ENCODE measurements at regions not wholly inside any gene's neighbourhood (a gene's known extent, or its start where the extent isn't known, plus 50 kb on each side); places are given as distances from the start of the nearest gene placed in this dataset.
"Not testable (repeated sequence)": the region's sequence is repeated elsewhere in the genome, so short reads cannot be mapped to it uniquely, and the experiment has no call there.

- Mint-ChIP-seq H3K9me3 (no peaks in the 10 kb centered on the region), H3K4me1 (no peaks in the 10 kb centered on the region), H3K36me3 (no peaks in the 10 kb centered on the region), H3K27ac (no peak overlapping the region), H3K4me3 (no peak overlapping the region), H3K27me3 (ENCODE audit: low read depth) (no peaks in the 10 kb centered on the region)
- no peak for DNase-seq (ENCODE audit: low spot score)
- TF ChIP-seq ZNF423 (CRISPR knock-in tag; IDR thresholded peaks at IDR 0.05) = no peak
- no peak for TF ChIP-seq TEAD4 (CRISPR knock-in tag; IDR thresholded peaks at IDR 0.05)
- no peak for TF ChIP-seq FOXK1 (CRISPR knock-in tag; IDR thresholded peaks at IDR 0.05)
- TF ChIP-seq MYBL2 (CRISPR knock-in tag; IDR thresholded peaks at IDR 0.05) = no peak
- no peak for TF ChIP-seq RORB (CRISPR knock-in tag; IDR thresholded peaks at IDR 0.05)
- no peak for TF ChIP-seq IRF1 (CRISPR knock-in tag; IDR thresholded peaks at IDR 0.05)
- TF ChIP-seq CREB1 (CRISPR knock-in tag; IDR thresholded peaks at IDR 0.05) = no peak
- TF ChIP-seq FOXP4 (CRISPR knock-in tag; IDR thresholded peaks at IDR 0.05) = no peak
- POLR2A ChIA-PET = no interaction called here
- CTCF ChIA-PET = no interaction called here
- no peak for ATAC-seq
These were observed 322.1 kb downstream of the CBLL2 start for GRCh38 chrX:22594766-22595165.

DNA sequence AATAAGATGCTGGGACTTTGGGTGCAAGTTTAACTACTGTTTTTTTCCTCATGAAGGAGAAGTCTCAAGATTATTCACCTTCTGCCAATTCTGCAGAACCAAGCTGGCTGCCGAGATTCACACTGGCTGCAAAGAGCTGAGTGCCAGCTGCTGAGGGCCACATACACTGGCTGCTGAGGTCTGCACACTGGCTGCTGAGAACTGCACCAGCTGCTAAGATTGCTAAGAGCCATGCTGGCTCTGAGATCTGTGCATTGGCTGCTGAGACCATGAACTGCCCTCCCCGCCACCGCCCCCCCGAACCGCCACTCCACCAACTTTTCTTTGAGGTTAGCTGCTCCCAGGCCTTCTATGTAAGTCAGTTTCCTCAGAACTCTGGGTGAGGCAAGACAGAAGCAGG, 330.3 kb downstream of the CBLL2 start:
- ChIA-PET CTCF (no interaction called here), POLR2A (no interaction called here)
- H3K27me3 Mint-ChIP-seq (ENCODE audit: low read depth) = no peaks in the 10 kb centered on the region
- peaks cover 14% of the 10 kb centered on the region for H3K9me3 Mint-ChIP-seq
- H3K36me3 Mint-ChIP-seq = peaks cover 13% of the 10 kb centered on the region
- no peak overlapping the region for H3K4me3 Mint-ChIP-seq
- no peak overlapping the region for H3K27ac Mint-ChIP-seq
- H3K4me1 Mint-ChIP-seq = no peaks in the 10 kb centered on the region
- ATAC-seq (no peak), DNase-seq (ENCODE audit: low spot score) (no peak)
- TF ChIP-seq, protein P1, sequence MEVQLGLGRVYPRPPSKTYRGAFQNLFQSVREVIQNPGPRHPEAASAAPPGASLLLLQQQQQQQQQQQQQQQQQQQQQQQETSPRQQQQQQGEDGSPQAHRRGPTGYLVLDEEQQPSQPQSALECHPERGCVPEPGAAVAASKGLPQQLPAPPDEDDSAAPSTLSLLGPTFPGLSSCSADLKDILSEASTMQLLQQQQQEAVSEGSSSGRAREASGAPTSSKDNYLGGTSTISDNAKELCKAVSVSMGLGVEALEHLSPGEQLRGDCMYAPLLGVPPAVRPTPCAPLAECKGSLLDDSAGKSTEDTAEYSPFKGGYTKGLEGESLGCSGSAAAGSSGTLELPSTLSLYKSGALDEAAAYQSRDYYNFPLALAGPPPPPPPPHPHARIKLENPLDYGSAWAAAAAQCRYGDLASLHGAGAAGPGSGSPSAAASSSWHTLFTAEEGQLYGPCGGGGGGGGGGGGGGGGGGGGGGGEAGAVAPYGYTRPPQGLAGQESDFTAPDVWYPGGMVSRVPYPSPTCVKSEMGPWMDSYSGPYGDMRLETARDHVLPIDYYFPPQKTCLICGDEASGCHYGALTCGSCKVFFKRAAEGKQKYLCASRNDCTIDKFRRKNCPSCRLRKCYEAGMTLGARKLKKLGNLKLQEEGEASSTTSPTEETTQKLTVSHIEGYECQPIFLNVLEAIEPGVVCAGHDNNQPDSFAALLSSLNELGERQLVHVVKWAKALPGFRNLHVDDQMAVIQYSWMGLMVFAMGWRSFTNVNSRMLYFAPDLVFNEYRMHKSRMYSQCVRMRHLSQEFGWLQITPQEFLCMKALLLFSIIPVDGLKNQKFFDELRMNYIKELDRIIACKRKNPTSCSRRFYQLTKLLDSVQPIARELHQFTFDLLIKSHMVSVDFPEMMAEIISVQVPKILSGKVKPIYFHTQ (CRISPR knock-in tag; IDR thresholded peaks at IDR 0.05) = no peak
- no peak for TF ChIP-seq ARID4B (CRISPR knock-in tag; IDR thresholded peaks at IDR 0.05; ENCODE audit: borderline replicate concordance)
- no peak for TF ChIP-seq NFYB (CRISPR knock-in tag; conservative IDR thresholded peaks at IDR 0.05; ENCODE audit: low read depth)
- TF ChIP-seq, protein P2, sequence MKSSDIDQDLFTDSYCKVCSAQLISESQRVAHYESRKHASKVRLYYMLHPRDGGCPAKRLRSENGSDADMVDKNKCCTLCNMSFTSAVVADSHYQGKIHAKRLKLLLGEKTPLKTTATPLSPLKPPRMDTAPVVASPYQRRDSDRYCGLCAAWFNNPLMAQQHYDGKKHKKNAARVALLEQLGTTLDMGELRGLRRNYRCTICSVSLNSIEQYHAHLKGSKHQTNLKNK (CRISPR knock-in tag; IDR thresholded peaks at IDR 0.05) = no peak
- no peak for TF ChIP-seq ZNF219 (CRISPR knock-in tag; IDR thresholded peaks at IDR 0.05; ENCODE audit: borderline replicate concordance)
- TF ChIP-seq ZNF671 (CRISPR knock-in tag; IDR thresholded peaks at IDR 0.05) = no peak
- no peak for TF ChIP-seq GRHL2 (CRISPR knock-in tag; IDR thresholded peaks at IDR 0.05; ENCODE audit: insufficient replicate concordance, severe bottlenecking)
- TF ChIP-seq ZNF232 (CRISPR knock-in tag; IDR thresholded peaks at IDR 0.05) = no peak

GRCh38 chrX:22609452-22609851, 336.7 kb downstream of the CBLL2 start:
- DNase-seq (ENCODE audit: low spot score); H3K4me3 Mint-ChIP-seq; CTCF ChIA-PET; POLR2A ChIA-PET; H3K27ac Mint-ChIP-seq; H3K4me1 Mint-ChIP-seq; ATAC-seq; H3K27me3 Mint-ChIP-seq (ENCODE audit: low read depth): not testable (repeated sequence)
- peaks cover 26% of the 10 kb centered on the region for H3K9me3 Mint-ChIP-seq
- H3K36me3 Mint-ChIP-seq = peaks cover 23% of the 10 kb centered on the region

Measured in WTC11 (cell line).